GM23338 (cell line): ENCODE measurements at regions not wholly inside any gene's neighbourhood (a gene's known extent, or its start where the extent isn't known, plus 50 kb on each side); places are given as distances from the start of the nearest gene placed in this dataset.

Experiments used
- ATAC-seq: fragments of 200-7000 bp; cut with Tn5 transposase; 3 replicates; pipeline ENCODE4 v1.9.1; 2020
- DNase-seq: peaks from one replicate; pipeline ENCODE4 v3.0.0-alpha.2; 2015; ENCODE audit warnings: low spot score
- H2AFZ ChIP-seq: fragments of 200-600 bp; sonication (generic); 2 replicates; pipeline ENCODE4 v1.8.0; 2016; ENCODE audit warnings: antibody characterized with exemption, mild to moderate bottlenecking, moderate library complexity
- H3F3A ChIP-seq: fragments of 200-600 bp; sonication (generic); replicated peaks from 2 replicates; pipeline ENCODE4 v1.8.0; 2017; ENCODE audit warnings: antibody characterized with exemption, mixed run types, low read depth
- H3K27ac ChIP-seq: fragments of 200-600 bp; sonication (generic); 2 replicates; pipeline ENCODE4 v1.6.1; 2016; ENCODE audit warnings: low read depth
- H3K27me3 ChIP-seq: fragments of 200-600 bp; sonication (generic); 2 replicates; pipeline ENCODE4 v1.8.0; 2016; ENCODE audit warnings: mild to moderate bottlenecking, mixed run types, moderate library complexity; ENCODE audit not compliant: insufficient read depth
- H3K36me3 ChIP-seq: fragments of 200-600 bp; sonication (generic); 2 replicates; pipeline ENCODE4 v1.8.0; 2016; ENCODE audit warnings: mild to moderate bottlenecking; ENCODE audit not compliant: insufficient read depth
- H3K4me1 ChIP-seq: fragments of 200-600 bp; sonication (generic); 2 replicates; pipeline ENCODE4 v1.8.0; 2016; ENCODE audit warnings: mild to moderate bottlenecking, moderate library complexity; ENCODE audit not compliant: insufficient read depth
- H3K4me2 ChIP-seq: fragments of 200-600 bp; sonication (generic); 2 replicates; pipeline ENCODE4 v1.7.1; 2017; ENCODE audit warnings: mixed run types
- H3K4me3 ChIP-seq: fragments of 200-600 bp; sonication (generic); 2 replicates; pipeline ENCODE4 v1.6.1; 2016; ENCODE audit warnings: mixed run types
- H3K79me2 ChIP-seq: fragments of 200-600 bp; sonication (generic); replicated peaks from 2 replicates; pipeline ENCODE4 v1.8.0; 2017; ENCODE audit warnings: mild to moderate bottlenecking; ENCODE audit not compliant: insufficient read depth
- H3K9me2 ChIP-seq: fragments of 200-600 bp; sonication (generic); 2 replicates; pipeline ENCODE4 v1.8.0; 2017; ENCODE audit not compliant: insufficient read depth
- H4K20me1 ChIP-seq: fragments of 200-600 bp; sonication (generic); replicated peaks from 2 replicates; pipeline ENCODE4 v1.8.0; 2017; ENCODE audit warnings: mild to moderate bottlenecking; ENCODE audit not compliant: insufficient read depth
- H3K27ac Mint-ChIP-seq: 2 replicates; pipeline ENCODE4 v1.8.0; 2020; ENCODE audit warnings: inconsistent platforms, mild to moderate bottlenecking, moderate library complexity, mixed read lengths
- H3K27me3 Mint-ChIP-seq: 3 replicates; pipeline ENCODE4 v1.8.0; 2022; ENCODE audit warnings: low read depth, mild to moderate bottlenecking, moderate library complexity, mixed read lengths, inconsistent platforms; ENCODE audit not compliant: insufficient read depth, poor library complexity
- H3K36me3 Mint-ChIP-seq: 3 replicates; pipeline ENCODE4 v1.8.0; 2021; ENCODE audit warnings: low read depth, mild to moderate bottlenecking, inconsistent platforms, moderate library complexity, mixed read lengths
- H3K4me1 Mint-ChIP-seq: 3 replicates; pipeline ENCODE4 v1.8.0; 2020; ENCODE audit warnings: mild to moderate bottlenecking, inconsistent platforms, mixed read lengths
- H3K4me3 Mint-ChIP-seq: 3 replicates; pipeline ENCODE4 v1.8.0; 2021; ENCODE audit warnings: moderate library complexity, mild to moderate bottlenecking, inconsistent platforms, mixed read lengths
- H3K9me3 Mint-ChIP-seq: 3 replicates; pipeline ENCODE4 v1.8.0; 2020; ENCODE audit warnings: moderate library complexity, mild to moderate bottlenecking, inconsistent platforms, mixed read lengths
- EZH2 ChIP-seq: fragments of 200-600 bp; sonication (generic); IDR thresholded peaks from one replicate; pipeline ENCODE4 v1.8.0; 2017; ENCODE audit warnings: antibody characterized with exemption, mild to moderate bottlenecking, low read depth; ENCODE audit not compliant: unreplicated experiment
- NANOG ChIP-seq: IDR thresholded peaks from 2 replicates; pipeline ENCODE4 v1.6.1; 2016; ENCODE audit warnings: antibody characterized with exemption, borderline replicate concordance
- POLR2AphosphoS5 ChIP-seq: IDR thresholded peaks from 2 replicates; pipeline ENCODE4 v1.6.1; 2016; ENCODE audit warnings: antibody characterized with exemption, low read depth
- ZNF114 ChIP-seq: fragments of 250-450 bp; sonication (Bioruptor Pico); IDR thresholded peaks from 2 replicates; pipeline ENCODE4 v1.5.0; 2020; ENCODE audit warnings: mild to moderate bottlenecking, moderate library complexity
- TF ChIP-seq, protein P1 (sequence below): IDR thresholded peaks from one replicate; pipeline ENCODE4 v1.6.1; 2018; ENCODE audit warnings: antibody characterized with exemption; ENCODE audit not compliant: unreplicated experiment
- TF ChIP-seq, protein P2 (sequence below): fragments of 250-450 bp; sonication (Bioruptor Pico); IDR thresholded peaks from 2 replicates; pipeline ENCODE4 v1.5.0; 2020; ENCODE audit warnings: mild to moderate bottlenecking, moderate library complexity

DNA sequence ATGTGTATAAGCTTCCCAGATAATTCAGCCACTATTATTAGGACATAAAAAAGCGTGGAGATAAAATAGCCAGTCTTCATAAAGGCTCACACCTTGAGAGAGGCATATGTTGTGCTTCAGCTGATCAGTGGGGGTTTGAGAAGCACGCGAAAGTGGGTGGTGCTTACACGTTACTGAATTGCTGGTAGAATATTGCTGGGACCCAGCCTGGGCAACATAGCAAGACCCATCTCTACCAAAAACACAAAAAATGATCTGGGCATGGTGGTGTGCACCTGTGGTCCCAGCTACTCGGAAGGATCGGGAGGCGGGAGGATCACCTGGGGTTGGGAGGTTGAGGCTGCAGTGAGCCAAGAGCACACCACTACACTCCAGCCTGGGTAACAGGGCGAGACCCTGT, 74.9 kb upstream of the MBOAT2 start:
- TF ChIP-seq EZH2 = no peak
- no peak for TF ChIP-seq NANOG
- TF ChIP-seq, protein P1, sequence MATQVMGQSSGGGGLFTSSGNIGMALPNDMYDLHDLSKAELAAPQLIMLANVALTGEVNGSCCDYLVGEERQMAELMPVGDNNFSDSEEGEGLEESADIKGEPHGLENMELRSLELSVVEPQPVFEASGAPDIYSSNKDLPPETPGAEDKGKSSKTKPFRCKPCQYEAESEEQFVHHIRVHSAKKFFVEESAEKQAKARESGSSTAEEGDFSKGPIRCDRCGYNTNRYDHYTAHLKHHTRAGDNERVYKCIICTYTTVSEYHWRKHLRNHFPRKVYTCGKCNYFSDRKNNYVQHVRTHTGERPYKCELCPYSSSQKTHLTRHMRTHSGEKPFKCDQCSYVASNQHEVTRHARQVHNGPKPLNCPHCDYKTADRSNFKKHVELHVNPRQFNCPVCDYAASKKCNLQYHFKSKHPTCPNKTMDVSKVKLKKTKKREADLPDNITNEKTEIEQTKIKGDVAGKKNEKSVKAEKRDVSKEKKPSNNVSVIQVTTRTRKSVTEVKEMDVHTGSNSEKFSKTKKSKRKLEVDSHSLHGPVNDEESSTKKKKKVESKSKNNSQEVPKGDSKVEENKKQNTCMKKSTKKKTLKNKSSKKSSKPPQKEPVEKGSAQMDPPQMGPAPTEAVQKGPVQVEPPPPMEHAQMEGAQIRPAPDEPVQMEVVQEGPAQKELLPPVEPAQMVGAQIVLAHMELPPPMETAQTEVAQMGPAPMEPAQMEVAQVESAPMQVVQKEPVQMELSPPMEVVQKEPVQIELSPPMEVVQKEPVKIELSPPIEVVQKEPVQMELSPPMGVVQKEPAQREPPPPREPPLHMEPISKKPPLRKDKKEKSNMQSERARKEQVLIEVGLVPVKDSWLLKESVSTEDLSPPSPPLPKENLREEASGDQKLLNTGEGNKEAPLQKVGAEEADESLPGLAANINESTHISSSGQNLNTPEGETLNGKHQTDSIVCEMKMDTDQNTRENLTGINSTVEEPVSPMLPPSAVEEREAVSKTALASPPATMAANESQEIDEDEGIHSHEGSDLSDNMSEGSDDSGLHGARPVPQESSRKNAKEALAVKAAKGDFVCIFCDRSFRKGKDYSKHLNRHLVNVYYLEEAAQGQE = no peak
- TF ChIP-seq, protein P2, sequence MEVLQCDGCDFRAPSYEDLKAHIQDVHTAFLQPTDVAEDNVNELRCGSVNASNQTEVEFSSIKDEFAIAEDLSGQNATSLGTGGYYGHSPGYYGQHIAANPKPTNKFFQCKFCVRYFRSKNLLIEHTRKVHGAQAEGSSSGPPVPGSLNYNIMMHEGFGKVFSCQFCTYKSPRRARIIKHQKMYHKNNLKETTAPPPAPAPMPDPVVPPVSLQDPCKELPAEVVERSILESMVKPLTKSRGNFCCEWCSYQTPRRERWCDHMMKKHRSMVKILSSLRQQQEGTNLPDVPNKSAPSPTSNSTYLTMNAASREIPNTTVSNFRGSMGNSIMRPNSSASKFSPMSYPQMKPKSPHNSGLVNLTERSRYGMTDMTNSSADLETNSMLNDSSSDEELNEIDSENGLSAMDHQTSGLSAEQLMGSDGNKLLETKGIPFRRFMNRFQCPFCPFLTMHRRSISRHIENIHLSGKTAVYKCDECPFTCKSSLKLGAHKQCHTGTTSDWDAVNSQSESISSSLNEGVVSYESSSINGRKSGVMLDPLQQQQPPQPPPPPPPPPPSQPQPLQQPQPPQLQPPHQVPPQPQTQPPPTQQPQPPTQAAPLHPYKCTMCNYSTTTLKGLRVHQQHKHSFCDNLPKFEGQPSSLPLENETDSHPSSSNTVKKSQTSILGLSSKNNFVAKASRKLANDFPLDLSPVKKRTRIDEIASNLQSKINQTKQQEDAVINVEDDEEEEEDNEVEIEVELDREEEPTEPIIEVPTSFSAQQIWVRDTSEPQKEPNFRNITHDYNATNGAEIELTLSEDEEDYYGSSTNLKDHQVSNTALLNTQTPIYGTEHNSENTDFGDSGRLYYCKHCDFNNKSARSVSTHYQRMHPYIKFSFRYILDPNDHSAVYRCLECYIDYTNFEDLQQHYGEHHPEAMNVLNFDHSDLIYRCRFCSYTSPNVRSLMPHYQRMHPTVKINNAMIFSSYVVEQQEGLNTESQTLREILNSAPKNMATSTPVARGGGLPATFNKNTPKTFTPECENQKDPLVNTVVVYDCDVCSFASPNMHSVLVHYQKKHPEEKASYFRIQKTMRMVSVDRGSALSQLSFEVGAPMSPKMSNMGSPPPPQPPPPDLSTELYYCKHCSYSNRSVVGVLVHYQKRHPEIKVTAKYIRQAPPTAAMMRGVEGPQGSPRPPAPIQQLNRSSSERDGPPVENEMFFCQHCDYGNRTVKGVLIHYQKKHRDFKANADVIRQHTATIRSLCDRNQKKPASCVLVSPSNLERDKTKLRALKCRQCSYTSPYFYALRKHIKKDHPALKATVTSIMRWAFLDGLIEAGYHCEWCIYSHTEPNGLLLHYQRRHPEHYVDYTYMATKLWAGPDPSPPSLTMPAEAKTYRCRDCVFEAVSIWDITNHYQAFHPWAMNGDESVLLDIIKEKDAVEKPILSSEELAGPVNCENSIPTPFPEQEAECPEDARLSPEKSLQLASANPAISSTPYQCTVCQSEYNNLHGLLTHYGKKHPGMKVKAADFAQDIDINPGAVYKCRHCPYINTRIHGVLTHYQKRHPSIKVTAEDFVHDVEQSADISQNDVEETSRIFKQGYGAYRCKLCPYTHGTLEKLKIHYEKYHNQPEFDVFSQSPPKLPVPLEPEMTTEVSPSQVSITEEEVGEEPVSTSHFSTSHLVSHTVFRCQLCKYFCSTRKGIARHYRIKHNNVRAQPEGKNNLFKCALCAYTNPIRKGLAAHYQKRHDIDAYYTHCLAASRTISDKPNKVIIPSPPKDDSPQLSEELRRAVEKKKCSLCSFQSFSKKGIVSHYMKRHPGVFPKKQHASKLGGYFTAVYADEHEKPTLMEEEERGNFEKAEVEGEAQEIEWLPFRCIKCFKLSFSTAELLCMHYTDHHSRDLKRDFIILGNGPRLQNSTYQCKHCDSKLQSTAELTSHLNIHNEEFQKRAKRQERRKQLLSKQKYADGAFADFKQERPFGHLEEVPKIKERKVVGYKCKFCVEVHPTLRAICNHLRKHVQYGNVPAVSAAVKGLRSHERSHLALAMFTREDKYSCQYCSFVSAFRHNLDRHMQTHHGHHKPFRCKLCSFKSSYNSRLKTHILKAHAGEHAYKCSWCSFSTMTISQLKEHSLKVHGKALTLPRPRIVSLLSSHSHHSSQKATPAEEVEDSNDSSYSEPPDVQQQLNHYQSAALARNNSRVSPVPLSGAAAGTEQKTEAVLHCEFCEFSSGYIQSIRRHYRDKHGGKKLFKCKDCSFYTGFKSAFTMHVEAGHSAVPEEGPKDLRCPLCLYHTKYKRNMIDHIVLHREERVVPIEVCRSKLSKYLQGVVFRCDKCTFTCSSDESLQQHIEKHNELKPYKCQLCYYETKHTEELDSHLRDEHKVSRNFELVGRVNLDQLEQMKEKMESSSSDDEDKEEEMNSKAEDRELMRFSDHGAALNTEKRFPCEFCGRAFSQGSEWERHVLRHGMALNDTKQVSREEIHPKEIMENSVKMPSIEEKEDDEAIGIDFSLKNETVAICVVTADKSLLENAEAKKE = no peak
- TF ChIP-seq ZNF114 (CRISPR knock-in tag) = no peak
- TF ChIP-seq POLR2AphosphoS5 = no peak
- H3K36me3 Mint-ChIP-seq = peaks cover 10% of the 10 kb centered on the region; the same call in 2 of the 3 replicates
- ATAC-seq = no peak
- peaks cover 28% of the 10 kb centered on the region; the same call in 2 of the 3 replicates for H3K4me1 Mint-ChIP-seq
- Histone ChIP-seq H3K79me2 (no peaks in the 10 kb centered on the region), H2AFZ (no peak overlapping the region), H3F3A (no peaks in the 10 kb centered on the region), H3K27me3 (no peaks in the 10 kb centered on the region; the same call in 1 of the 2 replicates), H3K4me3 (no peak overlapping the region), H3K9me2 (no peaks in the 10 kb centered on the region), H3K4me1 (peaks cover 19% of the 10 kb centered on the region), H4K20me1 (no peaks in the 10 kb centered on the region), H3K4me2 (no peak overlapping the region), H3K36me3 (no peaks in the 10 kb centered on the region; the same call in 1 of the 2 replicates), H3K27ac (no peak overlapping the region)
- no peak for DNase-seq
- H3K4me3 Mint-ChIP-seq = no peak overlapping the region
- peaks cover 24% of the 10 kb centered on the region for H3K9me3 Mint-ChIP-seq
- no peak overlapping the region for H3K27ac Mint-ChIP-seq
- peaks cover 15% of the 10 kb centered on the region for H3K27me3 Mint-ChIP-seq
